ENCODE measurements at regions not wholly inside any gene's neighbourhood (a gene's known extent, or its start where the extent isn't known, plus 50 kb on each side); places are given as distances from the start of the nearest gene placed in this dataset.
A peak's percentile ranks its signal among the peaks of the same experiment; 100 is the strongest.

DNA sequence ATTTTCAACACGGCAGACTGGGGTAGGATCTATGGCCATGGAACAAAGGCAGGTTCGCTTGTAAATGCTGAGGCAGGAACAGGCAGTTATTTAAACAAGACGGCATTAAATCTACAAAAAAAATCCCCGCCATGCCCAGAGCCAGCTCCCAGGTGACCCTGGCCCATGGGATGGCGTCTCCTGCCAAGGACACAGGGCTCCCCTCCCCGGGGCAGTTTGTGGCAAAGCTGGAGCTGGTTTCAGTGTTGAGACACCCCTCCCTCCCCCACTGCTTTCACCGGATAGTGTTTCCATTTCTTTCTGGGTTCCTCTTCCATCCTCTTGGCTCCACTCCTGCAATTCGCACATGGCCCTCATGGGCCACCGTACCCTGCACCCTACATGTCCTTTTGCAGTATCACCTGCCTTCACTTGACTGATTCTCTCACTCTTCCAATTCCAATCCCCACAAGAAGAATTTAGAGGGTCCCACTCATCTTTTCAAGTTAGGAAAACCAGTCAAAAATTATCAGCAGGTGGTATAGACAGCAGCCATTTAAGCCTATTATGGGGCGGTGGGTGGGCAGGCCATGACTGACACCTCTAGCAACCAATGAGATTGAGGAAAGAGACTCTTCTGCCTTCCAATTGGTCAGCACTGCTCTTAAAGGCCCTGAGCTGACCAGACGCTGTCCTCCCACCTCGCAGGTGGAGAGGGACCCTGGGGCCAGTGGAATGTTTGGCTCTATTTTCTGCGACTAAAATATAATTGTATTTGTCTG lies 52.0 kb downstream of the OLIG1 start:
- H3K27ac ChIP-seq (ENCODE audit: low read depth, low read length) = no peak overlapping the region
- H3K27me3 ChIP-seq (ENCODE audit: control insufficient read depth, insufficient read depth, low read length) = no peaks in the 10 kb centered on the region
- H3K36me3 ChIP-seq (ENCODE audit: control insufficient read depth, insufficient read depth, low read length) = no peaks in the 10 kb centered on the region
- H3K4me1 ChIP-seq (ENCODE audit: control insufficient read depth, insufficient read depth, low read length) = no peaks in the 10 kb centered on the region
- H3K4me3 ChIP-seq (ENCODE audit: low read length) = no peak overlapping the region
- H3K9ac ChIP-seq (ENCODE audit: low read length) = no peak overlapping the region

DNA sequence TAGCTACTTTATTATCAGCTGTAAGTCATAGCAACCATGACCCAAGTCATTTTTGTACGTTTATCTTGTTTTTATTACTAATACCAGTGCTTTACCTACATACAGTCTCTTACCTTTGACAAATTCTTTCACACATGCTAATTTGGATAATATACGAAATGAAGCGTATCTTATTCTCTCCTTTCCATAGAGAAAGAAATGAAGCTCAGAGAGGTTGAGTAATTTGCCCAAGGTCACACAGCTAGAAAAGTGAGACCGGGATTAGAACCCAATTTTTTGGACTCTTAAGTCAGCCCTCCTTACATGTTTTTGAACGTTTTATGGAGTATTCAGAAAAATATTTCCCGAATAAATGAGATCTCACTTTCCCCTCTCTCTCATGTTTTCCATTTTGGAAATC lies 52.6 kb downstream of the OLIG1 start:
- Histone ChIP-seq H3K36me3 (ENCODE audit: control insufficient read depth, insufficient read depth, low read length) (no peaks in the 10 kb centered on the region), H3K4me3 (ENCODE audit: low read length) (no peak overlapping the region), H3K27ac (ENCODE audit: low read depth, low read length) (no peak overlapping the region), H3K9ac (ENCODE audit: low read length) (no peak overlapping the region), H3K4me1 (ENCODE audit: control insufficient read depth, insufficient read depth, low read length) (no peaks in the 10 kb centered on the region), H3K27me3 (ENCODE audit: control insufficient read depth, insufficient read depth, low read length) (no peaks in the 10 kb centered on the region)

DNA sequence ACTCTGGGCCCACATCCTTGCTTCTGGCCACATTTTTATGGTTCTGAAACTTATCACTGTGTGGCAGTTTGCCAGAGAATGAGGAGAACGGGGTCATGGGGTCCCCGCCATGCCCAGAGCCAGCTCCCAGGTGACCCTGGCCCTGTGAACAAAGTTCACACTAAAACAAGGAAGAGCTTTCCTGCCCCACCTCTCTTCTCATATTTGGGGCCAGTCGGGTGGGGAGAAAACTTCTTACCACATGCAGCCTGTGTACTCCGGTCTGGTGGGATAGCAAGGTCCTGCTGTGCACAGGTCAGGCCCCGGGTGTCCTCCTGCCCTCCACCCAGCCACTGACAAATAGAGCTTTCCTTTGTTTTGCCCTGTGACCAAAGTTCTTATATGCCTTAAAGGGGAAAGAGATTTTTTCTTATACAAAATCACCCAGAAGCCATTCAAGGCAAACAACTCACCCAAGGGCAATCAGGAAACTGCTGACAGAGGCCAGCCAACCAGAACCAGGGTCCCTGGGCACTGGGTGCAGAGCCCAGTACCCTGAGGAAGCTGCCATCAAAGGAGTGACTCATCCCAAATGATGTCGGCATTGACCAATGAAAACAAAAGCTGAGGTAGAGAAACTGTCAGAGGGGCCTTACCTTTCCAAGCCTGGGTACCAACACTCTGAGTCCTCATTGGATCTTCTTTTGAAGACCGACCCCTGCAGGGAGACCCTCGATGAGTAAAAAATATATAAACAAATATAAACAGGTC lies 53.6 kb downstream of the OLIG1 start:
- Histone ChIP-seq H3K27me3 (ENCODE audit: control insufficient read depth, insufficient read depth, low read length) (no peaks in the 10 kb centered on the region), H3K36me3 (ENCODE audit: control insufficient read depth, insufficient read depth, low read length) (no peaks in the 10 kb centered on the region), H3K9ac (ENCODE audit: low read length) (no peak overlapping the region), H3K4me3 (ENCODE audit: low read length) (no peak overlapping the region), H3K4me1 (ENCODE audit: control insufficient read depth, insufficient read depth, low read length) (no peaks in the 10 kb centered on the region), H3K27ac (ENCODE audit: low read depth, low read length) (no peak overlapping the region)

DNA sequence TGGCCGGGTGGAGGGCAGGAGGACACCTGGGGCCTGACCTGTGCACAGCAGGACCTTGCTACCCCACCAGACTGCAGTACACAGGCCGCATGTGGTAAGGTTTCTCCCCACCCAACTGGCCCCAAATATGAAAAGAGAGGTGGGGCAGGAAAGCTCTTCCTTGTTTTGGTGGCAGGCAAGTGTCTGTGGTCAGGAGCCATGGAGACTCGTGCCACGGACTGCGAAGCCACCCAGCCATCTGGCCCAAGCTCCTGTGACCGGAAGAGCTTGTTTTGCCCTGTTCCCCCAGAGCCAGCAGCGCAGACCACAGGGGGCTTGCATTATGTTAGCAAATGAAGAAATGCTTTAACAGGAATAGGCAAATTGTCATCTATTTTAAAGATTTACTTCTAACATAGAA lies 54.9 kb downstream of the OLIG1 start:
- Histone ChIP-seq H3K27me3 (ENCODE audit: control insufficient read depth, insufficient read depth, low read length) (no peaks in the 10 kb centered on the region), H3K4me3 (ENCODE audit: low read length) (no peak overlapping the region), H3K27ac (ENCODE audit: low read depth, low read length) (no peak overlapping the region), H3K36me3 (ENCODE audit: control insufficient read depth, insufficient read depth, low read length) (no peaks in the 10 kb centered on the region), H3K9ac (ENCODE audit: low read length) (no peak overlapping the region), H3K4me1 (ENCODE audit: control insufficient read depth, insufficient read depth, low read length) (no peaks in the 10 kb centered on the region)

DNA sequence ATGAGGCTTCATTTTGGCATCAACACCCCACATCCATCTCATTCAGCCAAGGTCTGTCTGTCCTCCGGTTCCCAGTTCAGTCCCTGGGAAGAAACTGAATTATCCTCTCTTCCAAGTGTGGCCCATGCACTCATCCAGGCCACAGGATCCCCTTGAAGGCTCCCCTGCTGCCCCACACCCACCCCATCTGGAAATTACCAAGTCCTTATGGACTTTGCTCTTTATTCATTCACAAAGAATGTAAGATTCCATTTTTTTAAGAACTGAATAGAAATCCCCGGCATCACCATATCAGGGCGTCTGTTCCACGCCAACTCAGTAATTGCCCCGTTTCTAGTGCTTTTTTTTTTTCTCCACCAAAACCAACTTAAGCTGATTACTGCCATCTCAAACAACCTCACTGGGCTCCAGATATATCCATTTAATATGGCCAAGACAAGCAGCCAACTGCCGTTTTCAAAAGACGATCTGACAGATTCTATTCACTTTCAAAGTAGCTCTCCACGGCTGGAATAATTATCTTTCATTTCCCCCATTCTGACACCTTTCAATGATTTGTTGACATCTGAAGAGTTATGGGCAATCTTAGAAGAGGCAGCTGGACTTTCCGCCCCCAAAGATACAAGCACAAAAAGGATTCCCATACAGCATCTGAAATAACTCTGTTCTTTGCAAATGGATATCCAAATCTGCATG lies 55.9 kb downstream of the OLIG1 start:
- Histone ChIP-seq H3K9ac (ENCODE audit: low read length) (no peak overlapping the region), H3K36me3 (ENCODE audit: control insufficient read depth, insufficient read depth, low read length) (no peaks in the 10 kb centered on the region), H3K27ac (ENCODE audit: low read depth, low read length) (no peak overlapping the region), H3K4me1 (ENCODE audit: control insufficient read depth, insufficient read depth, low read length) (no peaks in the 10 kb centered on the region), H3K4me3 (ENCODE audit: low read length) (no peak overlapping the region), H3K27me3 (ENCODE audit: control insufficient read depth, insufficient read depth, low read length) (peaks cover 3% of the 10 kb centered on the region)

DNA sequence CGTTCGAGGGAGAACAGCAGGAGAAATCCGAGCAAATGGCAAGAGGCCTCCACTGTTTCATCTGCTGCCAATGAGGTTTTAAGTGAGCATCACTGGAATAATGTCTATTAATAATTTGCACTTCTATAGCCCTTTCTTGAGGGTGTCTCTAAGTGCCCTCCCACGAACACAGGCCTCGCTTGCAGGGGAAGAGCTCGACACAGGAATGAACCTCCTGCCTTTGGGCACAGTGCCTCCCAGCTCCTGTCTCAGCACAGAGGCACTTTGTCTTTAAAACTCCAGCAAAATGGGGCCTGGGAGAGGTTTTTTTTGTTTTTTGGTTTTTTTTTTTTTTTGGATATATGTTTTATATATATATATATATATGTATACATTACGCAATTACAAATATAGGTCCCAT lies 56.6 kb downstream of the OLIG1 start:
- Histone ChIP-seq H3K4me3 (ENCODE audit: low read length) (no peak overlapping the region), H3K4me1 (ENCODE audit: control insufficient read depth, insufficient read depth, low read length) (no peaks in the 10 kb centered on the region), H3K27ac (ENCODE audit: low read depth, low read length) (no peak overlapping the region), H3K27me3 (ENCODE audit: control insufficient read depth, insufficient read depth, low read length) (peaks cover 3% of the 10 kb centered on the region), H3K9ac (ENCODE audit: low read length) (no peak overlapping the region), H3K36me3 (ENCODE audit: control insufficient read depth, insufficient read depth, low read length) (no peaks in the 10 kb centered on the region)

DNA sequence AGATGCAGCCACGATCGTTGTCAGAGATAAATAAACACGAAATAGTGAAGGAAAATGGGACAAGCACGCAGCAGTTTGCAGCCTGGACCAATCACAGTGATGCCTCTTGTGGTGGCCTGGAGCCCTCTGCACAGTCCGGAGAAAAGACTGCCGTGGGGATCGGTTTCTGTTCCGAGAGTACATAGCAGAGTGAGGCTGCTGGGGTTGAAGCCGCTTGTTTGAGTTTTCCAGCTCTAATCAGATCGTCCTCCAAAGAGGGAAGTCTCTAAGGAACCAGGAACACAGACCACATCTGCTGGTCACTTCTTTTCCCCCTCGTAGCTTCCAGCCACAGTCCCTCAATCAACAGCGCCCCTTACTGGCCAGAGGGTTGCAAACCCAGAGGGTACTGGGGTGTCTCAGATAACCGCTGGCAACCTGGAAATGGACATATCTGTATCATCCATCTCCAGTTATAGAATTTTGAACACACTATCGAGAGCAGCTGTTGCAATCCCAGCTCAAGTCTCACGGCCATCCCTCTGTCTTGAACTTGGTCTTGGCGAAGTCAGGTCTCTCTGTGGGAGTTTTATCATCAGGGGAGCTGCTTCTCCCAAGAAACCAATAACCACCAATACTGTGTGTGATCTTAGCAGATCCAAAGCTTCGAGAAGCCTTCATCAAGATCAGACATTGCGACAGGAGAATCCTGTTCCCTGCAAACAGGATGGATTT lies 57.4 kb downstream of the OLIG1 start:
- Histone ChIP-seq H3K27me3 (ENCODE audit: control insufficient read depth, insufficient read depth, low read length) (peaks cover 3% of the 10 kb centered on the region), H3K9ac (ENCODE audit: low read length) (no peak overlapping the region), H3K4me3 (ENCODE audit: low read length) (peak overlapping the region; percentile 47)

DNA sequence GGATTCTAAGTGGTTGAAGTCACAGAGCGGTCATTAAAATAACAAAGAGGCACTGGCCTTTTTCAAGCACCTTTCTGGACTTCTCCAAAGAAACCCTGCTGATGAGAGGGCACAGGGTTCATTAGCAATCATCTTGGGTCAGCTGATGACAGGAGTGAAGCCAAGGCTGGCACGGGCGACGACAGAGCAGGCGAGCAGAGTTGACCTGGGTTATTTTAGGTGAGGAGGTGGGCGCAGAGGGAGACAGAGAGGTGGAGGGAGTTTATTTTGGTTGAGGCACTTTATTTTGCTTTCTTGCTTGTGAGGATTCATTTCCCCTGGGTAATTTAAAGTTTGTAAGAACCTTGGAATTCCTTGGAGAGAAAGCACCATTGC lies 57.9 kb downstream of the OLIG1 start:
- H3K4me3 ChIP-seq (ENCODE audit: low read length) = no peak overlapping the region
- peaks cover 3% of the 10 kb centered on the region for H3K27me3 ChIP-seq (ENCODE audit: control insufficient read depth, insufficient read depth, low read length)
- no peaks in the 10 kb centered on the region for H3K4me1 ChIP-seq (ENCODE audit: control insufficient read depth, insufficient read depth, low read length)
- no peak overlapping the region for H3K9ac ChIP-seq (ENCODE audit: low read length)
- H3K27ac ChIP-seq (ENCODE audit: low read depth, low read length) = no peak overlapping the region
- H3K36me3 ChIP-seq (ENCODE audit: control insufficient read depth, insufficient read depth, low read length) = no peaks in the 10 kb centered on the region

More for the DNA sequence above, 57.4 kb downstream of the OLIG1 start:
- H3K4me1 ChIP-seq (ENCODE audit: control insufficient read depth, insufficient read depth, low read length) = no peaks in the 10 kb centered on the region
- H3K27ac ChIP-seq (ENCODE audit: low read depth, low read length) = no peak overlapping the region
- no peaks in the 10 kb centered on the region for H3K36me3 ChIP-seq (ENCODE audit: control insufficient read depth, insufficient read depth, low read length)

DNA sequence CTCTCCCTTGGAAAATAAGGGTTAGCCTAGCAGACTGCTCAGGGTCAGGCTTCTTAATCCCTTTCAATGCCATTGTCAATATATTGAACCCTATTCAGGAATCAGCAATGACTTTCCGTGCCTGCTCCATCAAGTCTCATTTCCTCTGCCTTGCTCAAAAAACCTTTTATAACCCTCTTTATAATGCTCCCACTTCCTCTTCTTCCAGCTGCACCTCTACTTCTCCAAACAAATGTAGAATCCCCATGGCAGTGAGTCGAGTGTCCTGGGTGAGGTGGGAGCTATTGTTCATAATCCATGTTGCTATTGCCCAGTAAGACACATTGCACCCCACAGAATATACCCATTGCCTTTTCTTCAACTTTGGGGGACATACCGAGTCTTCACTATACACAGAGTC lies 58.6 kb downstream of the OLIG1 start:
- no peak overlapping the region for H3K4me3 ChIP-seq (ENCODE audit: low read length)
- no peak overlapping the region for H3K9ac ChIP-seq (ENCODE audit: low read length)
- H3K27me3 ChIP-seq (ENCODE audit: control insufficient read depth, insufficient read depth, low read length) = peaks cover 3% of the 10 kb centered on the region

DNA sequence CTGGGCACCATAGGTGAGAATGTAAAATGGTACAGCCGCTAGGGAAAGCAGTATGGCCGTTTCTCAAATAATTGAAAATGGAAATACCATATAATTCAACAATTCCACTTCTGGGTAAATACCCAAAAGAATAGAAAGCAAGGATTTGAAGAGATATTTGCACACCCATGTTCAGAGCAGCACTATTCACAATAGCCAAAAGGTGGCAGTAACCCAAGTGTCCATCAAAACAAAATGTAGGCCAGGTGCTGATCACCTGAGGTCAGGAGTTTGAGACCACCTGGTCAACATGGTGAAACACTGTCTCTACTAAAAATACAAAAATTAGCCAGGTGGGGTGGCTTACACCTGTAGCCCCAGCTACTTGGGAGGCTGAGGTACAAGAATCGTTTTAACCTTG lies 62.1 kb downstream of the OLIG1 start:
- Histone ChIP-seq H3K27me3 (ENCODE audit: control insufficient read depth, insufficient read depth, low read length) (peaks cover 3% of the 10 kb centered on the region), H3K4me1 (ENCODE audit: control insufficient read depth, insufficient read depth, low read length) (no peaks in the 10 kb centered on the region), H3K36me3 (ENCODE audit: control insufficient read depth, insufficient read depth, low read length) (no peaks in the 10 kb centered on the region), H3K9ac (ENCODE audit: low read length) (no peak overlapping the region), H3K4me3 (ENCODE audit: low read length) (no peak overlapping the region), H3K27ac (ENCODE audit: low read depth, low read length) (no peak overlapping the region)

More for the DNA sequence above, 58.6 kb downstream of the OLIG1 start:
- H3K4me1 ChIP-seq (ENCODE audit: control insufficient read depth, insufficient read depth, low read length) = no peaks in the 10 kb centered on the region
- no peaks in the 10 kb centered on the region for H3K36me3 ChIP-seq (ENCODE audit: control insufficient read depth, insufficient read depth, low read length)
- no peak overlapping the region for H3K27ac ChIP-seq (ENCODE audit: low read depth, low read length)

DNA sequence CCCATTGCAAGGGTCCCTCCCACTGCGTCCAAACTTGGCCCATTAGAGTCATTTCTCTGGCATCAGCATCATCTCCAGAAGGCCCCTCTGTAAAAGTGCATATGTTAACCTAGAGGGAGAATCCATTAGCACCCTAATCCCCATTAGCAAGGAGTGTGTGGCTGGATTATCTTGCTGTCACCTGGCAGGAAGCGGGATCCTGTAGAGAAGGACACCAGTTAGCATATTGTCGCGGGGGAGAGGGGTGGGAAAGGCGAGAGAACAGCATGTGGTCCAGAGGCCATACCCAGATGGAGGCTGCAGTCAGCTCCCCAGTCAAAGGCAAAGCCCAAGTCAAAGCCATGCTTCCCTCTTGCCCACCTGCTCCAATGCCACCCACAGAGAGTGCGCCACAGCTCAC lies 64.0 kb downstream of the OLIG1 start:
- Histone ChIP-seq H3K36me3 (ENCODE audit: control insufficient read depth, insufficient read depth, low read length) (no peaks in the 10 kb centered on the region), H3K4me3 (ENCODE audit: low read length) (no peak overlapping the region), H3K27ac (ENCODE audit: low read depth, low read length) (no peak overlapping the region), H3K4me1 (ENCODE audit: control insufficient read depth, insufficient read depth, low read length) (no peaks in the 10 kb centered on the region), H3K9ac (ENCODE audit: low read length) (no peak overlapping the region), H3K27me3 (ENCODE audit: control insufficient read depth, insufficient read depth, low read length) (peaks cover 3% of the 10 kb centered on the region)

DNA sequence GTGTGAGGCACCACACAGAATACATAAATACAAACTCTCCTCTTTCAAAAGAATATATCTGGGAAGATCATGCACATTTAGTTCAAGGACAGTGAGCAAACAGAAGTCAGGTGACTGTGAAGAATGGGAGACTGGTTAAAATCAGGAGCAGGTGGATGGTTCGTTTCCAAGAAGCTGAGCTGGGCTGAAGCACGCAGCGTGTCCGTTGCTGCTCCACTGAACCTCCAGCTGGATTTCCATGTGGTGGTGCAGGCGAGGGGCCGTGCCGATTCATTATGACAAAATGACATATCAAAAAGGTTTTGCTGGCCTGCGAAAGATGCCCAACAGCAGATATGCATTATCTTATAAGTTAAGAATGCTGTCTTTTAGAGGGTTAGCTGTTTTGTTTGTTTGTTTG lies 66.0 kb downstream of the OLIG1 start:
- no peak overlapping the region for H3K9ac ChIP-seq (ENCODE audit: low read length)
- no peak overlapping the region for H3K4me3 ChIP-seq (ENCODE audit: low read length)
- H3K36me3 ChIP-seq (ENCODE audit: control insufficient read depth, insufficient read depth, low read length) = no peaks in the 10 kb centered on the region
- no peaks in the 10 kb centered on the region for H3K27me3 ChIP-seq (ENCODE audit: control insufficient read depth, insufficient read depth, low read length)
- H3K27ac ChIP-seq (ENCODE audit: low read depth, low read length) = no peak overlapping the region
- H3K4me1 ChIP-seq (ENCODE audit: control insufficient read depth, insufficient read depth, low read length) = no peaks in the 10 kb centered on the region

Measured in rectal smooth muscle tissue (tissue), 1 donor.